ENCODE measurements at regions not wholly inside any gene's neighbourhood (a gene's known extent, or its start where the extent isn't known, plus 50 kb on each side); places are given as distances from the start of the nearest gene placed in this dataset.

DNA sequence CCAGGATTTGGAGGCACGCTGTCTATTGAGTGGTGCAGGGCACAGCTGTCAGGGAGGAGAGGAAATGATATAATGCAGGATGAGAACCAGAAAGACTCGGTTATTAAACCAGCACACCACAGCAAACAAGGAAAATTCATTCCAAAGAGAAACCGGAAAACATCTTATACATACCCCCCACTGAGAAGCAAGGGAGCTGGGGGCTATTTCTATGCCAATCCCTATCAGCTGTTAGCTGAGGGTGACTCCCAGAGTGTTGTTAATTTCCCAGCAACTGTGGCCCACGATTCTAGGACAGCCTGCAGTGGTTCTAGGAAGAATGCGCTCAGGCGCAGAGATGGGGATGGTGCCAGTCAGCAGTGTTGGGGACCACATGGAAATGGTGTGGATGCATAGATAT lies 467.3 kb downstream of the PMP22 start:
- Mint-ChIP-seq H3K9me3 (ENCODE audit: low read depth, unreplicated experiment) (peaks cover 15% of the 10 kb centered on the region), H3K27me3 (ENCODE audit: unreplicated experiment) (no peaks in the 10 kb centered on the region), H3K36me3 (ENCODE audit: insufficient read depth, unreplicated experiment) (no peaks in the 10 kb centered on the region), H3K4me1 (ENCODE audit: low read depth, unreplicated experiment) (no peaks in the 10 kb centered on the region), H3K4me3 (ENCODE audit: low read depth, unreplicated experiment) (no peak overlapping the region), H3K27ac (ENCODE audit: unreplicated experiment) (no peak overlapping the region)
- BruUV-seq (replicated peaks) = no TSS peak
- intact Hi-C loops (cut with micrococcal nuclease; ENCODE audit: unreplicated experiment) = no loop called here
- CTCF ChIA-PET = no interaction called here
- DNase-seq = no peak
- TF ChIP-seq, protein P1, sequence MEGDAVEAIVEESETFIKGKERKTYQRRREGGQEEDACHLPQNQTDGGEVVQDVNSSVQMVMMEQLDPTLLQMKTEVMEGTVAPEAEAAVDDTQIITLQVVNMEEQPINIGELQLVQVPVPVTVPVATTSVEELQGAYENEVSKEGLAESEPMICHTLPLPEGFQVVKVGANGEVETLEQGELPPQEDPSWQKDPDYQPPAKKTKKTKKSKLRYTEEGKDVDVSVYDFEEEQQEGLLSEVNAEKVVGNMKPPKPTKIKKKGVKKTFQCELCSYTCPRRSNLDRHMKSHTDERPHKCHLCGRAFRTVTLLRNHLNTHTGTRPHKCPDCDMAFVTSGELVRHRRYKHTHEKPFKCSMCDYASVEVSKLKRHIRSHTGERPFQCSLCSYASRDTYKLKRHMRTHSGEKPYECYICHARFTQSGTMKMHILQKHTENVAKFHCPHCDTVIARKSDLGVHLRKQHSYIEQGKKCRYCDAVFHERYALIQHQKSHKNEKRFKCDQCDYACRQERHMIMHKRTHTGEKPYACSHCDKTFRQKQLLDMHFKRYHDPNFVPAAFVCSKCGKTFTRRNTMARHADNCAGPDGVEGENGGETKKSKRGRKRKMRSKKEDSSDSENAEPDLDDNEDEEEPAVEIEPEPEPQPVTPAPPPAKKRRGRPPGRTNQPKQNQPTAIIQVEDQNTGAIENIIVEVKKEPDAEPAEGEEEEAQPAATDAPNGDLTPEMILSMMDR (IDR thresholded peaks at IDR 0.05; ENCODE audit: unreplicated experiment) = no peak

DNA sequence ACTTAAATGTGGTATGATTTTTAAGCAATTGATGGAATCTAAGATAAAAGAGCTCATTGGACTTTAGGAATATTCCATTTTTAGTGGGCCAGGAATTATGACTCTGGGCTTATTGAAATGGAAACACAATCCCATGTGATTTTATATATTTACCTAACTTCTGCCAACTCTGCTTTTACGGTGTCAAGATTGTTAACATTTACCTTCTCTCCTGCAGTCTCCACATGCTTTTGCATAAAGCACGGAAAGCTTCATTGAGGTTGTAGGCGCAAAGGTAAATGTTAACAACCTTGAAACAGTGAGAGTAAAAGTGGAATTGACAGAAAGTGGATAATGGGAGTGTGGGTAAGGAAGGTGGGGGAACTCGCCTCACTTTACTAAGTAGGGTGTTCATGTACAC lies 468.1 kb downstream of the PMP22 start:
- intact Hi-C loops (cut with micrococcal nuclease; ENCODE audit: unreplicated experiment) = no loop called here
- Mint-ChIP-seq H3K4me3 (ENCODE audit: low read depth, unreplicated experiment) (no peak overlapping the region), H3K36me3 (ENCODE audit: insufficient read depth, unreplicated experiment) (no peaks in the 10 kb centered on the region), H3K27ac (ENCODE audit: unreplicated experiment) (no peak overlapping the region), H3K27me3 (ENCODE audit: unreplicated experiment) (no peaks in the 10 kb centered on the region), H3K9me3 (ENCODE audit: low read depth, unreplicated experiment) (peaks cover 15% of the 10 kb centered on the region), H3K4me1 (ENCODE audit: low read depth, unreplicated experiment) (no peaks in the 10 kb centered on the region)
- BruUV-seq (replicated peaks) = no TSS peak
- DNase-seq = no peak
- TF ChIP-seq, protein P1 (IDR thresholded peaks at IDR 0.05; ENCODE audit: unreplicated experiment) = no peak
- CTCF ChIA-PET = no interaction called here

DNA sequence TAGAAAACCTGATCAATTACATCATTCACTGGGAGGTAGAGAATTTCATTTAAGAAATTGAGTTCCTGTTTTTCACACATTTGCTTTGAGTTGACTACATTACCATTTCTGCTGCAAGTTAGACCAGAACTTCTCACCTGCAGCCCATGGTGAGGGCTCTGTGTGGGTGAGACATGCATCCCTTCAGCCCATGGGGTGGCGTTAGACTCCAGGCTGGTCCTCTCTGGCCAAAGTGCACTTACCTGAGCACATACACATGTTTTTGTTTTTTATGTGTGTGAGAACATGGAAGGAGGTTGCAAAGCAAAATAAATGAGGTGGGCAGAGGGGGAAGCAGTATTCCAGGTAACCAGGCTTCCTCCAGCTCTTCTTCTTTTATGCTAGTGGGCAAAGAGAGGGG lies 470.2 kb downstream of the PMP22 start:
- TF ChIP-seq, protein P1 (IDR thresholded peaks at IDR 0.05; ENCODE audit: unreplicated experiment) = no peak
- no peaks in the 10 kb centered on the region for H3K27me3 Mint-ChIP-seq (ENCODE audit: unreplicated experiment)
- CTCF ChIA-PET = interaction anchor here (0.7 kb wide), 1 partner anchor 1060 kb away, joined by 3 read pairs; no protein-coding TSS in a partner anchor
- H3K27ac Mint-ChIP-seq (ENCODE audit: unreplicated experiment) = no peak overlapping the region
- intact Hi-C loops (cut with micrococcal nuclease; ENCODE audit: unreplicated experiment) = no loop called here
- H3K9me3 Mint-ChIP-seq (ENCODE audit: low read depth, unreplicated experiment) = peaks cover 12% of the 10 kb centered on the region
- H3K4me1 Mint-ChIP-seq (ENCODE audit: low read depth, unreplicated experiment) = no peaks in the 10 kb centered on the region
- no peaks in the 10 kb centered on the region for H3K36me3 Mint-ChIP-seq (ENCODE audit: insufficient read depth, unreplicated experiment)
- H3K4me3 Mint-ChIP-seq (ENCODE audit: low read depth, unreplicated experiment) = no peak overlapping the region
- DNase-seq = no peak
- no TSS peak for BruUV-seq (replicated peaks)

DNA sequence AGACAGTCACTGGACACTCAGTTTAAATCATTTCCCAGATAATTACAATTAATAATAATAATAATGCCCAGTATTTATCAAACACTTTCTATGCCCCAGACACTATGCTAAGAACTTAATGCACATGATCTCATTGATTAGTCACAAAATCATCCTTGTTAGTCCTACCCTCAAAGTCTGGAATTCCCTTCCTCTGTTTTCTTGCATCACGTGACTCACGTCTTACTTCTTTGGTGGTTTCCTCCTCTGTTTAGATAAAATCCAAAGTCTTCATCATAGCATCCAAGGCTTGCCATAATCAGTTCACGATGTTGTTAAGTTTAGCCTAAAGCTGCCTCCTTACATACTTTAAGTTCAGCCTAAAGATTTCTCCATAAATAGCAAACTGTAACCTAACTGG lies 471.9 kb downstream of the PMP22 start:
- Mint-ChIP-seq H3K36me3 (ENCODE audit: insufficient read depth, unreplicated experiment) (no peaks in the 10 kb centered on the region), H3K27ac (ENCODE audit: unreplicated experiment) (no peak overlapping the region), H3K4me3 (ENCODE audit: low read depth, unreplicated experiment) (no peak overlapping the region), H3K9me3 (ENCODE audit: low read depth, unreplicated experiment) (peaks cover 10% of the 10 kb centered on the region), H3K4me1 (ENCODE audit: low read depth, unreplicated experiment) (no peaks in the 10 kb centered on the region), H3K27me3 (ENCODE audit: unreplicated experiment) (no peaks in the 10 kb centered on the region)
- CTCF ChIA-PET = no interaction called here
- BruUV-seq (replicated peaks) = no TSS peak
- no peak for DNase-seq
- TF ChIP-seq, protein P1 (IDR thresholded peaks at IDR 0.05; ENCODE audit: unreplicated experiment) = no peak
- intact Hi-C loops (cut with micrococcal nuclease; ENCODE audit: unreplicated experiment) = no loop called here

DNA sequence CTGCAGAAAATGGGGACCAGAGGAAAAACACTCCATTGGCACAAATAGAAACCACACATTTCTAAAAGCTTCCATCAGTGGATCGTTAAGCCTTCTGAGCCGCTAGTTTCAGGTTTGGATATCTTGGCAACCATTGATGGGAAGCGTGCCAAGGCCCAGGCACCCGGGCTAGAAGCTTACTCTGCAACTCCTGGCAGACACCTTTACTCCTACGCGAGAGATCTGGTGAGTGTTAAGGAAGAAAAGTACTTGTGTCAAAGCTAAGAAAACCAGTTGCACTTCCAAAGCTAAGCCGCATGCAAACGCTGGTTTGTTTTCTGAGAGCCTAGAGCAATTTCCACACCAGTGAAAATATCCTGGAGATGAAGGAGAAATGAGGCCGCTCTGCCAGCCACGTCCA lies 472.4 kb downstream of the PMP22 start:
- no TSS peak for BruUV-seq (replicated peaks)
- Mint-ChIP-seq H3K27me3 (ENCODE audit: unreplicated experiment) (no peaks in the 10 kb centered on the region), H3K4me3 (ENCODE audit: low read depth, unreplicated experiment) (no peak overlapping the region), H3K9me3 (ENCODE audit: low read depth, unreplicated experiment) (peaks cover 10% of the 10 kb centered on the region), H3K27ac (ENCODE audit: unreplicated experiment) (no peak overlapping the region), H3K36me3 (ENCODE audit: insufficient read depth, unreplicated experiment) (no peaks in the 10 kb centered on the region), H3K4me1 (ENCODE audit: low read depth, unreplicated experiment) (no peaks in the 10 kb centered on the region)
- intact Hi-C loops (cut with micrococcal nuclease; ENCODE audit: unreplicated experiment) = no loop called here
- DNase-seq = no peak
- TF ChIP-seq, protein P1 (IDR thresholded peaks at IDR 0.05; ENCODE audit: unreplicated experiment) = no peak
- CTCF ChIA-PET = no interaction called here

Data from Calu3 (cell line).